Esophagus muscularis mucosa (tissue), 4 donors: ENCODE measurements at regions not wholly inside any gene's neighbourhood (a gene's known extent, or its start where the extent isn't known, plus 50 kb on each side); places are given as distances from the start of the nearest gene placed in this dataset.
A peak's percentile ranks its signal among the peaks of the same experiment; 100 is the strongest.
"Not testable (repeated sequence)": the region's sequence is repeated elsewhere in the genome, so short reads cannot be mapped to it uniquely, and the experiment has no call there.

Experiments used
- DNase-seq: peaks from one replicate; pipeline ENCODE4 v3.0.0-alpha.2; 2017; ENCODE audit errors: extremely low spot score
- H3K27ac ChIP-seq, 4 donors: fragments of 200-600 bp; sonication (generic); replicated peaks in 1 of 4; 1 replicate in 3 of 4; 2 replicates in 1 of 4; pipeline ENCODE4 v1.5.1; 2016 to 2019; ENCODE audit warnings: mild to moderate bottlenecking in 1 of 4
- H3K27me3 ChIP-seq, 4 donors: fragments of 200-600 bp; sonication (generic); one replicate each; pipeline versions ENCODE4 v1.5.1 to v1.6.0; 2016 to 2019
- H3K36me3 ChIP-seq, 4 donors: fragments of 200-600 bp; sonication (generic); one replicate each; pipeline ENCODE4 v1.5.1; 2016 to 2019
- H3K4me1 ChIP-seq, 4 donors: fragments of 200-600 bp; sonication (generic); one replicate each; pipeline ENCODE4 v1.5.1; 2016 to 2019
- H3K4me3 ChIP-seq, 4 donors: fragments of 200-600 bp; sonication (generic); 1 replicate in 2 of 4; 2 replicates in 2 of 4; pipeline ENCODE4 v1.5.1; 2016 to 2019; ENCODE audit warnings: mild to moderate bottlenecking in 4 of 4, moderate library complexity in 1 of 4
- H3K9me3 ChIP-seq, 4 donors: fragments of 200-600 bp; sonication (generic); 1 replicate in 3 of 4; 2 replicates in 1 of 4; pipeline ENCODE4 v1.5.1; 2016 to 2019
- EP300 ChIP-seq: sonication (generic); formaldehyde crosslinking; IDR thresholded peaks from one replicate; pipeline ENCODE4 v1.6.1; 2017; ENCODE audit warnings: antibody characterized with exemption
- POLR2A ChIP-seq: fragments of 450-650 bp; IDR thresholded peaks from one replicate; pipeline ENCODE4 v1.6.1; 2017; ENCODE audit warnings: antibody characterized with exemption, moderate library complexity, mild to moderate bottlenecking, low read depth
- POLR2AphosphoS5 ChIP-seq, 2 donors: sonication (generic); formaldehyde crosslinking; IDR thresholded peaks; one replicate each; pipeline ENCODE4 v1.6.1; 2017; ENCODE audit warnings: antibody characterized with exemption in 2 of 2
- WGBS: methylation state at CpG from one replicate; pipeline ENCODE4 v1.1.5; 2018; 5-methylcytosine and 5-hydroxymethylcytosine counted together
- intact Hi-C: fragments of 100-400 bp; cut with DNase I; formaldehyde crosslinking; loops from one replicate; pipeline ENCODE4 v1.15.1; 2023
- TF ChIP-seq, protein P1 (sequence below), 3 experiments: fragments of 200-600 bp in 2 of 3; fragments of 450-650 bp in 1 of 3; sonication (generic) in 2 of 3; IDR thresholded peaks; one replicate each; pipeline ENCODE4 v1.5.1; 2017 to 2019; ENCODE audit warnings: antibody characterized with exemption in 3 of 3, mild to moderate bottlenecking in 2 of 3, moderate library complexity in 1 of 3

GRCh38 chr20:58573986-58574385, 58.8 kb upstream of the APCDD1L start:
- TF ChIP-seq POLR2AphosphoS5 (IDR thresholded peaks at IDR 0.05) (no peak), EP300 (no peak)
- TF ChIP-seq, protein P1, sequence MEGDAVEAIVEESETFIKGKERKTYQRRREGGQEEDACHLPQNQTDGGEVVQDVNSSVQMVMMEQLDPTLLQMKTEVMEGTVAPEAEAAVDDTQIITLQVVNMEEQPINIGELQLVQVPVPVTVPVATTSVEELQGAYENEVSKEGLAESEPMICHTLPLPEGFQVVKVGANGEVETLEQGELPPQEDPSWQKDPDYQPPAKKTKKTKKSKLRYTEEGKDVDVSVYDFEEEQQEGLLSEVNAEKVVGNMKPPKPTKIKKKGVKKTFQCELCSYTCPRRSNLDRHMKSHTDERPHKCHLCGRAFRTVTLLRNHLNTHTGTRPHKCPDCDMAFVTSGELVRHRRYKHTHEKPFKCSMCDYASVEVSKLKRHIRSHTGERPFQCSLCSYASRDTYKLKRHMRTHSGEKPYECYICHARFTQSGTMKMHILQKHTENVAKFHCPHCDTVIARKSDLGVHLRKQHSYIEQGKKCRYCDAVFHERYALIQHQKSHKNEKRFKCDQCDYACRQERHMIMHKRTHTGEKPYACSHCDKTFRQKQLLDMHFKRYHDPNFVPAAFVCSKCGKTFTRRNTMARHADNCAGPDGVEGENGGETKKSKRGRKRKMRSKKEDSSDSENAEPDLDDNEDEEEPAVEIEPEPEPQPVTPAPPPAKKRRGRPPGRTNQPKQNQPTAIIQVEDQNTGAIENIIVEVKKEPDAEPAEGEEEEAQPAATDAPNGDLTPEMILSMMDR (IDR thresholded peaks at IDR 0.05), result no peak
- no peak overlapping the region for H3K27ac ChIP-seq
- DNase-seq, result no peak
- intact Hi-C loops, result no loop called here
- no peaks in the 10 kb centered on the region for H3K9me3 ChIP-seq
- no peak overlapping the region for H3K4me3 ChIP-seq
- H3K27me3 ChIP-seq, result no peaks in the 10 kb centered on the region
- peaks cover 0 to 34% (median 26%) of the 10 kb centered on the region in 4 donors for H3K4me1 ChIP-seq
- H3K36me3 ChIP-seq, result no peaks in the 10 kb centered on the region
- 98% methylated on average over 4 of the region's 4 CpGs for WGBS

DNA sequence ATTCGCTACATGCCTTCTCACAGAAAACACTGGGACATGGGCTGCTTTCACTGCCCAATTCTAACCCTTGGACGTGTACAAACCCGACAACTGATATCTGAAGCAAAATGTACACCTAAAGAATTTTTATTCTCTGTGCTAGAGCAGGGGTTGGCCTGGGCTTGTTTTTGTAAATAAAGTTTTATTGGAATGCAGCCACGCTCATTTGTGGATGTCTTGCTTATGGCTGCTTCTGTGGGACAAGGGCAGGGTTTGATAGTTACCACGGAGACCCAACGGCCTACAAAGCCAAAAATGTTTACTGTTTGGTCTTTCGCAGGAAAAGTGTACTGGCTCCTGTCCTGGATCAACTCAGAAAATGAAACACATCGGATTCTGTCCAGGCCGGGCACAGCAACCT, 58.1 kb upstream of the APCDD1L start:
- no peak overlapping the region for H3K4me3 ChIP-seq
- peaks cover 0 to 38% (median 26%) of the 10 kb centered on the region in 4 donors for H3K4me1 ChIP-seq
- H3K9me3 ChIP-seq, result no peaks in the 10 kb centered on the region
- WGBS, result 91% methylated on average over 9 of the region's 9 CpGs
- H3K27me3 ChIP-seq, result no peaks in the 10 kb centered on the region
- no peak overlapping the region for H3K27ac ChIP-seq
- TF ChIP-seq, protein P1 (IDR thresholded peaks at IDR 0.05), result no peak
- TF ChIP-seq POLR2A, result no peak
- no peak for TF ChIP-seq POLR2AphosphoS5 (IDR thresholded peaks at IDR 0.05)
- TF ChIP-seq EP300, result no peak
- H3K36me3 ChIP-seq, result no peaks in the 10 kb centered on the region
- no peak for DNase-seq
- intact Hi-C loops, result no loop called here

GRCh38 chr20:58572428-58572763, 57.2 kb upstream of the APCDD1L start:
- H3K36me3 ChIP-seq, intact Hi-C loops, H3K9me3 ChIP-seq, H3K4me3 ChIP-seq, DNase-seq, H3K27me3 ChIP-seq: not testable (repeated sequence)
- peaks cover 0 to 38% (median 26%) of the 10 kb centered on the region in 4 donors for H3K4me1 ChIP-seq
- H3K27ac ChIP-seq, result peak overlapping the region in 3 of 4 donors; percentile 16 to 46 (median 33)
- 66% methylated on average over 4 of the region's 4 CpGs for WGBS

- WGBS, result 69% methylated on average over 16 of the region's 16 CpGs
- Histone ChIP-seq H3K27ac (peak overlapping the region; percentile 16 to 46 (median 38)), H3K4me1 (peaks cover 0 to 38% (median 26%) of the 10 kb centered on the region in 4 donors), H3K9me3 (no peaks in the 10 kb centered on the region), H3K27me3 (no peaks in the 10 kb centered on the region), H3K4me3 (no peak overlapping the region), H3K36me3 (no peaks in the 10 kb centered on the region)
- intact Hi-C loops, result no loop called here
- no peak for DNase-seq
- no peak for TF ChIP-seq POLR2A
- no peak for TF ChIP-seq EP300
- no peak for TF ChIP-seq POLR2AphosphoS5 (IDR thresholded peaks at IDR 0.05)
- TF ChIP-seq, protein P1 (IDR thresholded peaks at IDR 0.05), result no peak
Observed at GRCh38 chr20:58571693-58572427, 56.7 kb upstream of the APCDD1L start.

DNA sequence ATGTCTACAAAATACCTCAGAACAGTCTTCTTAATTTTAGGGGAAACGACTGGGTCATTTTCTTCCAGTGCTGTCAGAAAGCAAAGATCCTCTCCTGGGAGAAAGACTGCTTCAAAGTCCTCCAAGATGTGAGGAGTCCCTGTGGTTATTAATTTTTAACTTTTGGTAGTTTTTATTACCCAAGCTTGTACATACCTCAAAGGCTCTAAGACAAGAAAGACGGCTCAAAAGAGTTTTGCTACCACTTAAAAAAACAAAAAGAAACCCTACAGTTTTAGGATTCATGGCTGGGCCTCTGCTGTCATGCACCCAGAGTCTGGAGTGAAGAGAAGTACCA, 56.1 kb upstream of the APCDD1L start:
- 49% methylated on average over 2 of the region's 2 CpGs for whole genome bisulfite sequencing
- Histone ChIP-seq H3K4me3 (no peak overlapping the region), H3K27ac (peak overlapping the region in 2 of 4 donors; percentile 33 to 42), H3K9me3 (no peaks in the 10 kb centered on the region), H3K4me1 (peaks cover 0 to 38% (median 26%) of the 10 kb centered on the region in 4 donors), H3K27me3 (no peaks in the 10 kb centered on the region), H3K36me3 (no peaks in the 10 kb centered on the region)
- intact Hi-C loops, result no loop called here
- TF ChIP-seq, protein P1 (IDR thresholded peaks at IDR 0.05), result no peak
- TF ChIP-seq POLR2AphosphoS5 (IDR thresholded peaks at IDR 0.05) (no peak), POLR2A (no peak), EP300 (no peak)
- no peak for DNase-seq
